GM10266 (cell line): ENCODE measurements at regions not wholly inside any gene's neighbourhood (a gene's known extent, or its start where the extent isn't known, plus 50 kb on each side); places are given as distances from the start of the nearest gene placed in this dataset.
"Not testable (repeated sequence)": the region's sequence is repeated elsewhere in the genome, so short reads cannot be mapped to it uniquely, and the experiment has no call there.

Source experiments
- DNase-seq: peaks from one replicate; pipeline ENCODE4 v3.0.0; 2012; ENCODE audit errors: extremely low spot score
- CTCF ChIP-seq: IDR thresholded peaks from 2 replicates; pipeline ENCODE4 v1.5.1; 2012; ENCODE audit warnings: mild to moderate bottlenecking, low read depth; ENCODE audit not compliant: control insufficient read depth, insufficient read depth; ENCODE audit errors: missing control alignments

GRCh38 chr6:58038213-58038612 is 720.8 kb downstream of the PRIM2 start:
- not testable (repeated sequence) for DNase-seq

GRCh38 chr6:58046584-58046983 is 729.2 kb downstream of the PRIM2 start:
- DNase-seq: not testable (repeated sequence)

- DNase-seq: not testable (repeated sequence)
Observed at GRCh38 chr6:58047389-58047788, 730.0 kb downstream of the PRIM2 start.

- not testable (repeated sequence) for DNase-seq
Observed at GRCh38 chr6:58047865-58048264, 730.4 kb downstream of the PRIM2 start.

DNA sequence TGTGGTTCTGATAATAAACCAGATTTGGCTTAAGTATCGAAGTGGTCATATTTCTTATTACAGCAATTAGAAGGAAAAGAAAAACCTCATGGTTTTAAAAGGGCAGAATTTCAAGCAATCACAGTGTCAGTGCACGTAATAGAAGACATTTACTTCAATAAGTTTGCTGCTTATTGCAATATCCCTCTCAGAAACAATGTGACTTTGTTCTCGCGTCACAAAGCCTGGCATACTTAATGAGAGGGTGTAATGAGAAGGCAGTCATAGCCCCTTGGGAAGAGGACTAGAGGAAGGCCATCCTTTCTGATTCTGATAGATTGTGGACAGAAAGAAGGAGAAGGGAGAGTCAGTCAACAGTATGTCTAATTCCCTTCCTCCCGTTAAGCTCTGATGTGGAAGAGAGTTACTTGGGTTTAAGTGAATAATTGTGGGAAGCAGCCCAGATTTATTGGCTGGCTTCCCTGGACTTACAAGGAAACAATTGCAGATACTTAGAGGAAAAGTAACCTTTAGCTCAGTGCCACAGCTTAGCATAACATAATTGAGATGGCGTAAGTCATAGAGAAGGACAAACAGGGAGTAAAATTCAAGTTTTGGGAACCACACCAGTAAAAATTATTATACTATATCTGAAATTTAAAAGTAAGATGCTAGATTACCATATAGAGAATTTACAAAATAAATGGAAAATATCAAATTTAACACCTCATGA is 738.2 kb downstream of the PRIM2 start:
- not testable (repeated sequence) for DNase-seq

- DNase-seq: not testable (repeated sequence)
Observed at GRCh38 chr6:58059701-58060100, 742.3 kb downstream of the PRIM2 start.

GRCh38 chr6:58063542-58063941 is 746.1 kb downstream of the PRIM2 start:
- not testable (repeated sequence) for DNase-seq

DNA sequence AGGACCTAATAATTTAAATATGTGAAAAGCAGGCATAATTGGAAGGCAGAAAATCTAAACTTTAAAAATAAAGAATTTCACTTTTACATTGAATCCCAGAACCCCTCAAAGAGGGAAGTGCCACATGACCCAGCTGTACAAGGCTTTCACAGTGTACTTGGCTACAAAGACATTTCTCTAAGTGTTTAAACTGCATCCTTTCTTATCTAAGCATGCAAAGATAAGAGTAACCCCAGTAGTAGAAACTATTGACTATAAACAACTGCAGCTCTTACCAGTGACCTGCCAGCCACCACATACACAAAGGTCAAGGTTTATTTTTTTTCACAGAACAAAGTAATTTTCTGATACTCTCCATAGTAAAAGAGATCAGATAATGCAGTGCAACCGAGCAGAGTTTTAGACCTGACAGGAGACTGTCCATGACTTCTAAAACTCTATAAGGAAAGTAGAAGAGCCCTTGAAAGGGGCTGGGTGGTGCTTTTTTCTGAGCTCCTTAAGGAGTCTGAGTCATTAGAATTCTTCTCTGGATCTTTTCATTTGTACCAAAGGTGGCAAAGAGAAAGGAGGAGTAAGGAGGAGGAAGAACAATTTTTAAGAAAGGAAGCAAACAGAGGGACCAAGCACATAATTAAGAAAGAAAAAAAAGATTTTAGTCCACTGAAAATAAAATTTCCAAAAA is 750.6 kb downstream of the PRIM2 start:
- DNase-seq: not testable (repeated sequence)

DNA sequence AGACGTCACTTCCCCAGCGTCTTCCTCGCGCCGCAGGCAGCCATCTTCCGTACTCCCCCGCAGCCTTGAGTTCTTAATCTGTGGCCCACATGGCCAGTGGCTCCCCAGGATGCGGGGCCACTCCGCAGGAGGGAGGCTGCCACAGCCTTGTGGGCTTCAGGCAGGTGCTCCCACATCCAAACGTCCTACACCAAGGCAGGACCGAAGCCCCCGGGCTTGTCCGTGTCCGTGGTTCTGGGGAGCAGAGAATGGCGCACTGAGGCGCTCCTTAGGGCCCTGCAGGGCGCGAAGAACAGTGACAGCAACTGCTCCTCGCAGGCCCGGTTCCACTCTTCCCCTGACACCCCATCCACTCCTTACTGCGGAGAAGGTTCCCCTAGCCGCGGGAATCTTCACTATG is 755.8 kb downstream of the PRIM2 start:
- TF ChIP-seq CTCF: no peak
- no peak for DNase-seq

DNA sequence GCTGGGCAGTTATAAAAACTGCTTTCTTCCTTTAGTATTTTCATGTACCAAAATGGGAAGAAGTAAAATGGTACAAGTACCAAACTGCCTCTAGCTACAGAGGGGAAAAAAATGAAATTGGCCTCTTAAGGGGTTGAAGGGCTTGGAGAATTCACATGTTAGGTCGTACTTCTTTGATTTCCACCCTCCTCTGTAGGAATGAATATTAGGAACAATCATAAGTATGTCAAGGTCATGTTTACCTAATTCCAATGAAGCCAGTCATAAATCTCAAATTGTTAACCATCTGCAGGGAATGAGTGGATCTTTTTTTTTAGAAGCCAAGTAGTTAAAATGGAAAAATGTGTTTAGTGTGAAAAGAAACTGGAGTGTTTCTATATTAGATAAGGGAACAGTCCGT is 772.6 kb downstream of the PRIM2 start:
- not testable (repeated sequence) for DNase-seq

- not testable (repeated sequence) for DNase-seq
Observed at GRCh38 chr6:58097251-58097650, 779.8 kb downstream of the PRIM2 start.

DNA sequence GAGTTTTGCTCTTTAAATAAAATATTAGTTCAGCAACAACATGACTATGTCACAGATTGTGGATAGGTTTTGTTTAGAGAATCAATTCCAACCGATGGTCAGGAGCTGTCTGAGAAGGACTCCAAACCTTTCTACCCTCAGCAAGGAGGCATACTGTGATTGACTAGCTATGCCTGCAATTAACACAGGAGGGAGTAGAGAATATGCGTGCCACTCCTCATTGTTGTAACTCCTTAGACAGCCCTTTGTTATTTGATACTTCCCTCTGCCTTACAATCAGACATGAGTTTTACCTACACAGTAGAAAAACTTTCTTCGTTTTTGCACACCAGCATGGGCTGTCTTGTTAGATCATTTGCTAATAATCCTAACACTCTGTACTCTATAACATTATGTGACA is 796.5 kb downstream of the PRIM2 start:
- DNase-seq: no peak
- no peak for TF ChIP-seq CTCF

- DNase-seq: not testable (repeated sequence)
Observed at GRCh38 chr6:58117162-58117561, 799.7 kb downstream of the PRIM2 start.

DNA sequence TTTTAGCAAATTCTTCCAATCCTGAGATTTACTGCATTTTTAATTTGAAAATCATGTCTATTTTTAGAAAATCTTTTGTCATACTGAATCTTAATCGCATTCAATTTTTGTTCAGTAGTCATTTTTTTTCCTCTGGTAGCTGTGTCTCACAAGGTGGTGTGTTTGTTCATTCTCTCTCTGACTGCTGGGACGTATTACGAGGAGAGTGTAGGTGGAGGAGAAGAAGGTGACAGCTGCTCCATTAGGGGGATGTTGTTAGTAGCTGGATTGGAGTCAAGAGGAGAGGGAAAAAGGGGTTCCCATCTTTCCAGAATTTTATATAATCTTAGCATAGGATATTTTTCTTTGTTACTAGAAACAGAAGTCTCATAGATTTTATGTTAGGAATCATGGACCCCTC is 804.2 kb downstream of the PRIM2 start:
- DNase-seq: not testable (repeated sequence)

DNA sequence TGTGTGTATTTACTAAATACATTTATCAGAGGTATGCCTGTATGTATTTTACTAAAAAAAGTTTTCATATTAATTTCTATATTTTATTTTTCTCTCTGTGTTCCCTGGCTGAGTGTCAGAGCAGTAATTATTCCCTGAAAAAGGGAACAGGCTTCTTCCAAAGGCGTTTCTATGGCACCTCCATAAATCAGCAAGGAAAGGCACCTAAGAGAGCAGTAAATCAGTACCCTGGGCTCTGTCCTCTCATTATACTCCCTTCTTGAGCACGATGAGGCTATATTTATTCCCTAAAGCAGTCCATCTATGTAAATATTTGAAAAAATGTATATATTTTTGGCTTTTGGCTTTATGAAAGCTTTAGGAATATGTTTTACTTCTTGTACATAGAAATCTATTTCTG is 806.3 kb downstream of the PRIM2 start:
- not testable (repeated sequence) for DNase-seq

GRCh38 chr6:58128549-58128948 is 811.1 kb downstream of the PRIM2 start:
- not testable (repeated sequence) for DNase-seq

DNA sequence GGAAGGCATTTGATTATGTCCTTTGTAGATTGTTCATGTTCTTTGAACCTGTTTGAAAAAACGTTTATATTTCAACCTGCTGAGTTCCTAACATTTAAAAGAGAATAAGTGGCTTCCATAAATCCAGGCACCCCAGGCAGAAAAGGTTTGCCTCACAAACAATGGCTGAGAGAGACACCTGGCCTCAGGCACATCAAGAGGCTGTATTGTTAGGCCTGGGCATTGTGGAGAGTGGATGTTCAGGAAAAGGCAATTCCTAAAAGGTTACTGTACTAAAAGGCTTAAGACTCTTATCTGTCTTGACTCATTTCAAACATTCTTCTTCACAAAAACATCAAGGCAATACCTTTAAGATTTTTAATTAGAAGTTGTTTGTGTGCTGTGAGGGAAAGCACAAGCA is 811.7 kb downstream of the PRIM2 start:
- not testable (repeated sequence) for DNase-seq

DNA sequence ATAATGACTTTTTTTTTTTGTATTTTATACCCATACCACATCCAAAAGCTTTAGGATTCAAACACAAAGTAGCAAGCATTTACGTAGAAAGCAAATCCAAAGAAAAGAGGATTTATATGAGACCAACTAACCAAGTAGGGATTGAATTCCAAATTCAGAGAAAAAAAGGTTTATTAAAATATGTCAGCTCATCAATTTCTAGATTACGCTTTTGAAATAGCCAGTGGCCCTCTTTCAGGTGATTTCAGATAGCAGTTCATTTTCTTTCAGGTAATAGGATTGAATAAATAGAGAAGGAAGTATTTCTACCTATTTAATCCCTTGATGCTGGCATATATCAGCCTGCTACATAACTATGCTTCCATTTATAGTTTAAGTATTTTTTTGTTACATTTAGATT is 822.3 kb downstream of the PRIM2 start:
- not testable (repeated sequence) for DNase-seq

GRCh38 chr6:58171025-58171424 is 853.6 kb downstream of the PRIM2 start:
- not testable (repeated sequence) for DNase-seq
